ENCODE measurements at regions not wholly inside any gene's neighbourhood (a gene's known extent, or its start where the extent isn't known, plus 50 kb on each side); places are given as distances from the start of the nearest gene placed in this dataset.

DNA sequence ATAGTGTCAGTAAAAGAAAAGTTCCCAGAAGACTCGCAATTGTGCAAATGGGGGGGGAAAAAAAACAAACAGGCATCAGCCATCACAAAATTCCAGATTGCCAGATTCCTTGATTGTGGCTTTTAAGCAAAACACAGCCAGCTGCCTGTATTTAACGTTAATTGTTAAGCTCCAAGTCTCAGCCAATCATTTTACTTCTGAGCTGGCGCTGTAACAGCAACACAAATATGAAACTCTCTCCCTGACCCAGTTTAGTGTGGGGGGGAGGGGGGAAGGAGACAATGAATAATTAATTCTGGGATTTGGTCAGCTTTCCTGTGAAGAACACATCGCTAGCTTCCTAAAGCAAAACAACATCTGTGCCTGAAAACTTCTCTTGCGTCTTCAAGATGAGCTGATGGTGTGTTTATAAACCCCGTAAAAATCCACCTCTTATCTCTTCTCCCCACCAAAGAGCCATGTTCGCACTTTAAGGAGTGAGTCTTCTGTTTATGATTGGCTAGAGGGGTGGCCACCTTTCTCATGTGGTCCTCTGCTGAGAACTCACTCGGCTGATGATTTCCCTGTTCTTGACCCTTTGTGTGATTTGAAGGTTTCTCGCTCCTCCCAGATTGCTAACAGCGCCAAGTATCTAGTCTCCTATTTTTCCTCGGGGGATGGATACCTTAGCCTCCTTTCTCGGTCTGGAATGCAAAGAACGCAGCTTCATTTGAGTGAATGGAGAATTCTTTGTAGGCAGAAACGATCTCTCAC, 160.2 kb upstream of the DAPK1 start:
- TF ChIP-seq, protein P1, sequence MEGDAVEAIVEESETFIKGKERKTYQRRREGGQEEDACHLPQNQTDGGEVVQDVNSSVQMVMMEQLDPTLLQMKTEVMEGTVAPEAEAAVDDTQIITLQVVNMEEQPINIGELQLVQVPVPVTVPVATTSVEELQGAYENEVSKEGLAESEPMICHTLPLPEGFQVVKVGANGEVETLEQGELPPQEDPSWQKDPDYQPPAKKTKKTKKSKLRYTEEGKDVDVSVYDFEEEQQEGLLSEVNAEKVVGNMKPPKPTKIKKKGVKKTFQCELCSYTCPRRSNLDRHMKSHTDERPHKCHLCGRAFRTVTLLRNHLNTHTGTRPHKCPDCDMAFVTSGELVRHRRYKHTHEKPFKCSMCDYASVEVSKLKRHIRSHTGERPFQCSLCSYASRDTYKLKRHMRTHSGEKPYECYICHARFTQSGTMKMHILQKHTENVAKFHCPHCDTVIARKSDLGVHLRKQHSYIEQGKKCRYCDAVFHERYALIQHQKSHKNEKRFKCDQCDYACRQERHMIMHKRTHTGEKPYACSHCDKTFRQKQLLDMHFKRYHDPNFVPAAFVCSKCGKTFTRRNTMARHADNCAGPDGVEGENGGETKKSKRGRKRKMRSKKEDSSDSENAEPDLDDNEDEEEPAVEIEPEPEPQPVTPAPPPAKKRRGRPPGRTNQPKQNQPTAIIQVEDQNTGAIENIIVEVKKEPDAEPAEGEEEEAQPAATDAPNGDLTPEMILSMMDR (IDR thresholded peaks at IDR 0.05): no peak
- TF ChIP-seq POLR2A (IDR thresholded peaks at IDR 0.05): no peak
